ENCODE measurements at regions not wholly inside any gene's neighbourhood (a gene's known extent, or its start where the extent isn't known, plus 50 kb on each side); places are given as distances from the start of the nearest gene placed in this dataset.

DNA sequence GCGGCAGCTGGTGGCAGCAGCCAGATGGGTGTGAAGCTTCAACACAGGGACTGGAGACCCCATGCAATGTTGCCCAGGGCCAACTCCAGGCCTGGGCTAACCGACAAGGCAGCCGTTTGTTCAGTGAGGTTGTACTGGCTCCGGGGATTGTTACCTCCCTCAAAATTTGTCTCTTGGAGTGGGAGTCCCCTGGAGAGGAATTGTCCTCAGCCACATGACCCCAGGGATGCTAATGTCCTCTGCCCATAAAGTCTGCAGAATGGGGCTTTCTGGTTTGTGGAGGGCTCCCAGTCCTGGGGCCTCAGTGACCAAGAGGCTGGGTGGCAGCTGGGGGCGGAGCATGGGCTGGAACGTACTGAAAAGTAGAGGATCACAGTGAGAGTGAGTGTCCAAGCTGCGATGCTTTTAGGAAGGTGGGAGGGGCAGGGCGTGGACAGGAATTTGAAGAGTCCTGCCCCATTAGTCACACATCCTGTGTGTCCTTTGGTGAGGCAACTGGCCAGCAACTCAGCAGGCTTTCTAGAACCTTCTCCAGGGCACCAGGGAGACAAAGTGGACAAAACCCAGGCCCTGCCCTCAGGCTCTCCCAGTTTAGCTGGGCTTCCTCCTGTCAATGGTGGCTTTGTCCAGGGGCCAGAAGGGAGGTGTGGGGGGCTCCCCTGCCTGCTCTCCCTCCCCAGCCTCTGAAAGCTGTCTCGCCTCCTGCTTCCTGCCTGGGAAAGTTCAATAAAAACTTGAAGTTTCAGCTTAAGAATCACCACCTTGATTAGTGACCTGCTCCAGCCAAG is 114.0 kb downstream of the NSG2 start:
- no peaks in the 10 kb centered on the region for H3F3A ChIP-seq (ENCODE audit: insufficient read depth)
- no peak overlapping the region for H3K4me3 ChIP-seq
- in situ Hi-C loops (cut with MboI), result no loop called here
- H3K9me3 ChIP-seq (ENCODE audit: low read depth), result no peaks in the 10 kb centered on the region
- peak; percentile 66 for DNase-seq
- H2AFZ ChIP-seq, result no peak overlapping the region
- no peaks in the 10 kb centered on the region for H3K4me1 ChIP-seq (ENCODE audit: insufficient read depth)
- no peaks in the 10 kb centered on the region for H3K27me3 ChIP-seq (replicated peaks; ENCODE audit: insufficient read depth)
- no peaks in the 10 kb centered on the region for H3K79me2 ChIP-seq (ENCODE audit: insufficient read depth)
- no peak for TF ChIP-seq EZH2 (IDR thresholded peaks at IDR 0.05; ENCODE audit: insufficient read depth, poor library complexity, severe bottlenecking)
- no peak for TF ChIP-seq EZH2phosphoT487 (IDR thresholded peaks at IDR 0.05; ENCODE audit: insufficient read depth, low read depth)
- no peaks in the 10 kb centered on the region for H4K20me1 ChIP-seq (ENCODE audit: insufficient read depth)
- H3K36me3 ChIP-seq (ENCODE audit: low read depth), result no peaks in the 10 kb centered on the region
- H3K9me2 ChIP-seq (ENCODE audit: insufficient read depth), result no peaks in the 10 kb centered on the region
- 28 to 30% methylated on average over 9 of the region's 9 CpGs for WGBS, 2 experiments (ENCODE audit: low coverage in 1 of 2, low lambda C conversion rate in 2 of 2, missing lambda C conversion rate in 2 of 2)
- H3K27ac ChIP-seq, result no peak overlapping the region
- H3K9ac ChIP-seq, result no peak overlapping the region
- no peak overlapping the region for H3K4me2 ChIP-seq (ENCODE audit: unreplicated experiment)

GRCh38 chr5:174165406-174165805 is 119.9 kb downstream of the NSG2 start:
- Histone ChIP-seq H2AFZ (no peak overlapping the region), H3K4me3 (no peak overlapping the region), H3K9me3 (ENCODE audit: low read depth) (no peaks in the 10 kb centered on the region), H3K9me2 (ENCODE audit: insufficient read depth) (no peaks in the 10 kb centered on the region), H3K4me1 (ENCODE audit: insufficient read depth) (no peaks in the 10 kb centered on the region), H3F3A (ENCODE audit: insufficient read depth) (no peaks in the 10 kb centered on the region), H3K27me3 (replicated peaks; ENCODE audit: insufficient read depth) (no peaks in the 10 kb centered on the region), H3K36me3 (ENCODE audit: low read depth) (no peaks in the 10 kb centered on the region), H3K79me2 (ENCODE audit: insufficient read depth) (no peaks in the 10 kb centered on the region), H3K9ac (no peak overlapping the region), H4K20me1 (ENCODE audit: insufficient read depth) (no peaks in the 10 kb centered on the region), H3K27ac (no peak overlapping the region), H3K4me2 (ENCODE audit: unreplicated experiment) (no peak overlapping the region)
- in situ Hi-C loops (cut with MboI), result no loop called here
- no peak for TF ChIP-seq EZH2 (IDR thresholded peaks at IDR 0.05; ENCODE audit: insufficient read depth, poor library complexity, severe bottlenecking)
- TF ChIP-seq EZH2phosphoT487 (IDR thresholded peaks at IDR 0.05; ENCODE audit: insufficient read depth, low read depth), result no peak
- 32 to 47% methylated on average over 9 of the region's 9 CpGs for WGBS, 2 experiments (ENCODE audit: low coverage in 1 of 2, low lambda C conversion rate in 2 of 2, missing lambda C conversion rate in 2 of 2)
- no peak for DNase-seq

DNA sequence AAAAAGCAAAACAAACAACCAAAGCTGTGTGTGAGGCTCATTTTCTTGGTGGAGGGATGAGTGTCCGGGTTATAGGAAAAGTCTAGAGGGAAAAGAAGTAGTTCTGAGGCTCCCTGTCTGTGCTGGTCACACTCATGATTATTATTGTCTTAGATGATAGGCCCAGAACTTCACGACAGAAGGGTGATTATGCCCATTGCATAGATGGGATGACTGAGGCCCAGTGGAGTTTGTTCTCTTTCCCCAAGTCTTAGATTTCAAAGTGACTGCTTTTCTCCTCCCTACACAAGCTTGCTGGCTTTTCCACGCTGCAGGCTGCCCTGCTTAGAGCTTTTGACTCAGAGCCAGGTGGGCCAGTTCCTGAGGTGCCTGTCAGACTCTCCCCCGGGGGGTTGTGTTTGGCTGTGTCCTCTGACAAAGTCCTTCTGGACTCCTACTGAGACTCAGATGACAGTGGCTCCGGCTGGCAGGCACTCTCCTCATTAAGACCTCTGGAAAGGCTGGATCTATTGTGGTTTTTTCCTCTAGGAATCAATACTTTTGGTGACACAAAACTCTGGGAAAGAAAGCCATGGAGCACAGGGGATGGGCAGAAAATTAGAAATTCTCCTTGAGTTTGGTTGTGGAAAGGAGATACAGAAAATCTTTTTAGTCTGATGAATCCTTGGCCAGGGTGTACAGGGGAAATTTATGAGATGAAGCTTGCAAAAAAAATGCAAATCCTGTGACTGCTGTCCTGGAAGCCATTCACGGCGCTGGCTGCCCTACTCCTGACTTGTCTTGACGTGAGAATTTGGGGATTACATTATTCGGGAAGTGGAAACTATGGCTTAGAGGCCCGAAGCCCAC is 120.9 kb downstream of the NSG2 start:
- no peak for TF ChIP-seq EZH2phosphoT487 (IDR thresholded peaks at IDR 0.05; ENCODE audit: insufficient read depth, low read depth)
- TF ChIP-seq EZH2 (IDR thresholded peaks at IDR 0.05; ENCODE audit: insufficient read depth, poor library complexity, severe bottlenecking), result no peak
- Histone ChIP-seq H3K9me2 (ENCODE audit: insufficient read depth) (no peaks in the 10 kb centered on the region), H2AFZ (no peak overlapping the region), H3K36me3 (ENCODE audit: low read depth) (no peaks in the 10 kb centered on the region), H3K9ac (no peak overlapping the region), H3K27ac (no peak overlapping the region), H3K4me1 (ENCODE audit: insufficient read depth) (no peaks in the 10 kb centered on the region), H3K4me2 (ENCODE audit: unreplicated experiment) (no peak overlapping the region), H3K4me3 (no peak overlapping the region), H3K79me2 (ENCODE audit: insufficient read depth) (no peaks in the 10 kb centered on the region), H3F3A (ENCODE audit: insufficient read depth) (no peaks in the 10 kb centered on the region), H4K20me1 (ENCODE audit: insufficient read depth) (no peaks in the 10 kb centered on the region), H3K9me3 (ENCODE audit: low read depth) (no peaks in the 10 kb centered on the region), H3K27me3 (replicated peaks; ENCODE audit: insufficient read depth) (no peaks in the 10 kb centered on the region)
- DNase-seq, result no peak
- WGBS, 2 experiments (ENCODE audit: low coverage in 1 of 2, low lambda C conversion rate in 2 of 2, missing lambda C conversion rate in 2 of 2), result 13 to 19% methylated on average over 10 of the region's 10 CpGs
- in situ Hi-C loops (cut with MboI), result no loop called here

- Histone ChIP-seq H3K4me1 (ENCODE audit: insufficient read depth) (no peaks in the 10 kb centered on the region), H3K4me3 (no peak overlapping the region), H3K9me3 (ENCODE audit: low read depth) (no peaks in the 10 kb centered on the region), H3K27me3 (replicated peaks; ENCODE audit: insufficient read depth) (no peaks in the 10 kb centered on the region), H3K9me2 (ENCODE audit: insufficient read depth) (no peaks in the 10 kb centered on the region), H3K36me3 (ENCODE audit: low read depth) (no peaks in the 10 kb centered on the region), H3F3A (ENCODE audit: insufficient read depth) (no peaks in the 10 kb centered on the region), H4K20me1 (ENCODE audit: insufficient read depth) (no peaks in the 10 kb centered on the region), H3K79me2 (ENCODE audit: insufficient read depth) (no peaks in the 10 kb centered on the region), H3K9ac (no peak overlapping the region), H2AFZ (no peak overlapping the region), H3K4me2 (ENCODE audit: unreplicated experiment) (no peak overlapping the region), H3K27ac (no peak overlapping the region)
- DNase-seq, result no peak
- in situ Hi-C loops (cut with MboI), result no loop called here
- TF ChIP-seq EZH2phosphoT487 (IDR thresholded peaks at IDR 0.05; ENCODE audit: insufficient read depth, low read depth), result no peak
- TF ChIP-seq EZH2 (IDR thresholded peaks at IDR 0.05; ENCODE audit: insufficient read depth, poor library complexity, severe bottlenecking), result no peak
- 29 to 30% methylated on average over 16 of the region's 16 CpGs for WGBS, 2 experiments (ENCODE audit: low coverage in 1 of 2, low lambda C conversion rate in 2 of 2, missing lambda C conversion rate in 2 of 2)
These were observed 121.8 kb downstream of the NSG2 start for GRCh38 chr5:174167080-174167910.
